GM18909 (cell line): ENCODE measurements at regions not wholly inside any gene's neighbourhood (a gene's known extent, or its start where the extent isn't known, plus 50 kb on each side); places are given as distances from the start of the nearest gene placed in this dataset.

Experiments used
- ATAC-seq: cut with Tn5 transposase; IDR thresholded peaks from one replicate; pipeline ENCODE4 v1.9.1; 2021; ENCODE audit warnings: mild to moderate bottlenecking; ENCODE audit not compliant: unreplicated experiment, poor library complexity

GRCh38 chr2:29974086-29974485 is 52.7 kb upstream of the ALK start:
- ATAC-seq = no peak

- no peak for ATAC-seq
Measured at GRCh38 chr2:29977284-29977683, 55.9 kb upstream of the ALK start.

- ATAC-seq = no peak
Measured at GRCh38 chr2:29981402-29981801, 60.0 kb upstream of the ALK start.

GRCh38 chr2:29983308-29983707 is 61.9 kb upstream of the ALK start:
- ATAC-seq = no peak

GRCh38 chr2:29987146-29987545 is 65.8 kb upstream of the ALK start:
- no peak for ATAC-seq

- no peak for ATAC-seq
Measured at GRCh38 chr2:29990129-29990528, 68.7 kb upstream of the ALK start.

- no peak for ATAC-seq
Measured at GRCh38 chr2:29991086-29991485, 69.7 kb upstream of the ALK start.

GRCh38 chr2:29995241-29995640 is 73.9 kb upstream of the ALK start:
- ATAC-seq = no peak

GRCh38 chr2:30003128-30003527 is 81.7 kb upstream of the ALK start:
- no peak for ATAC-seq

GRCh38 chr2:30022444-30023071 is 101.2 kb upstream of the ALK start:
- peak; percentile 77 for ATAC-seq

GRCh38 chr2:30024281-30024680 is 102.9 kb upstream of the ALK start:
- ATAC-seq = no peak

- ATAC-seq = no peak
Measured at GRCh38 chr2:30026091-30027055, 105.0 kb upstream of the ALK start.

- ATAC-seq = no peak
Measured at GRCh38 chr2:30029804-30030203, 108.4 kb upstream of the ALK start.

GRCh38 chr2:30030361-30030760 is 109.0 kb upstream of the ALK start:
- ATAC-seq = no peak

GRCh38 chr2:30031184-30031583 is 109.8 kb upstream of the ALK start:
- no peak for ATAC-seq

- ATAC-seq = no peak
Measured at GRCh38 chr2:30034052-30034775, 112.6 kb upstream of the YPEL5 start.

GRCh38 chr2:30037016-30037415 is 109.8 kb upstream of the YPEL5 start:
- no peak for ATAC-seq

GRCh38 chr2:30038419-30038818 is 108.4 kb upstream of the YPEL5 start:
- ATAC-seq = no peak

- ATAC-seq = no peak
Measured at GRCh38 chr2:30039101-30039500, 107.7 kb upstream of the YPEL5 start.

GRCh38 chr2:30040147-30040546 is 106.7 kb upstream of the YPEL5 start:
- ATAC-seq = no peak

GRCh38 chr2:30041884-30042283 is 104.9 kb upstream of the YPEL5 start:
- ATAC-seq = no peak
